ENCODE measurements at regions not wholly inside any gene's neighbourhood (a gene's known extent, or its start where the extent isn't known, plus 50 kb on each side); places are given as distances from the start of the nearest gene placed in this dataset.
"Not testable (repeated sequence)": the region's sequence is repeated elsewhere in the genome, so short reads cannot be mapped to it uniquely, and the experiment has no call there.

- no peak for DNase-seq
These were observed 892.3 kb downstream of the LTN1 start for GRCh38 chr21:28100366-28100765.

GRCh38 chr21:28099001-28099705 lies 893.5 kb downstream of the LTN1 start:
- no peak for DNase-seq

- no peak for DNase-seq
These were observed 901.2 kb downstream of the LTN1 start for GRCh38 chr21:28091466-28091865.

- DNase-seq = no peak
These were observed 902.1 kb downstream of the LTN1 start for GRCh38 chr21:28090546-28090945.

GRCh38 chr21:28089599-28090441 lies 902.9 kb downstream of the LTN1 start:
- no peak for DNase-seq

GRCh38 chr21:28086861-28087581 lies 905.7 kb downstream of the LTN1 start:
- no peak for DNase-seq

GRCh38 chr21:28084951-28085350 lies 907.7 kb downstream of the LTN1 start:
- no peak for DNase-seq

- no peak for DNase-seq
These were observed 909.3 kb downstream of the LTN1 start for GRCh38 chr21:28083350-28083749.

- no peak for DNase-seq
These were observed 914.6 kb downstream of the LTN1 start for GRCh38 chr21:28078126-28078525.

GRCh38 chr21:28074676-28075075 lies 918.0 kb downstream of the LTN1 start:
- no peak for DNase-seq

- no peak for DNase-seq
These were observed 920.1 kb downstream of the LTN1 start for GRCh38 chr21:28072601-28073000.

- DNase-seq = no peak
These were observed 923.2 kb downstream of the LTN1 start for GRCh38 chr21:28069450-28069923.

GRCh38 chr21:28068455-28069358 lies 924.0 kb downstream of the LTN1 start:
- no peak for DNase-seq

GRCh38 chr21:28066596-28067387 lies 925.9 kb downstream of the LTN1 start:
- no peak for DNase-seq

- no peak for DNase-seq
These were observed 926.6 kb downstream of the LTN1 start for GRCh38 chr21:28066076-28066475.

- DNase-seq = no peak
These were observed 929.1 kb downstream of the LTN1 start for GRCh38 chr21:28063241-28064216.

- DNase-seq = not testable (repeated sequence)
These were observed 939.7 kb downstream of the LTN1 start for GRCh38 chr21:28052956-28053355.

GRCh38 chr21:28051649-28052048 lies 941.0 kb downstream of the LTN1 start:
- DNase-seq = not testable (repeated sequence)

- not testable (repeated sequence) for DNase-seq
These were observed 957.0 kb downstream of the LTN1 start for GRCh38 chr21:28035692-28036091.

GRCh38 chr21:28034916-28035315 lies 957.8 kb downstream of the LTN1 start:
- not testable (repeated sequence) for DNase-seq

Measured in right forelimb (tissue), 1 donor.